ENCODE measurements at regions not wholly inside any gene's neighbourhood (a gene's known extent, or its start where the extent isn't known, plus 50 kb on each side); places are given as distances from the start of the nearest gene placed in this dataset.

GRCh38 chr2:3099145-3099859 lies 278.3 kb downstream of the EIPR1 start:
- no peak for DNase-seq

- no peak for DNase-seq
Observed at GRCh38 chr2:3098231-3098630, 279.4 kb downstream of the EIPR1 start.

GRCh38 chr2:3097804-3098203 lies 279.8 kb downstream of the EIPR1 start:
- DNase-seq = no peak

- DNase-seq = no peak
Observed at GRCh38 chr2:3094999-3095958, 282.3 kb downstream of the EIPR1 start.

GRCh38 chr2:3094318-3094717 lies 283.3 kb downstream of the EIPR1 start:
- DNase-seq = no peak

GRCh38 chr2:3091696-3092095 lies 285.9 kb downstream of the EIPR1 start:
- DNase-seq = no peak

- DNase-seq = no peak
Observed at GRCh38 chr2:3082705-3083104, 294.9 kb downstream of the EIPR1 start.

GRCh38 chr2:3079959-3080948 lies 297.4 kb downstream of the EIPR1 start:
- no peak for DNase-seq

- no peak for DNase-seq
Observed at GRCh38 chr2:3079466-3079865, 298.2 kb downstream of the EIPR1 start.

GRCh38 chr2:3078684-3079083 lies 298.9 kb downstream of the EIPR1 start:
- no peak for DNase-seq

- DNase-seq = no peak
Observed at GRCh38 chr2:3076848-3077642, 300.6 kb downstream of the EIPR1 start.

- DNase-seq = no peak
Observed at GRCh38 chr2:3075991-3076340, 301.7 kb downstream of the EIPR1 start.

- no peak for DNase-seq
Observed at GRCh38 chr2:3075316-3075990, 302.2 kb downstream of the EIPR1 start.

GRCh38 chr2:3073704-3074103 lies 303.9 kb downstream of the EIPR1 start:
- no peak for DNase-seq

GRCh38 chr2:3073041-3073595 lies 304.5 kb downstream of the EIPR1 start:
- no peak for DNase-seq

- no peak for DNase-seq
Observed at GRCh38 chr2:3071685-3072263, 305.8 kb downstream of the EIPR1 start.

- DNase-seq = no peak
Observed at GRCh38 chr2:3066831-3067230, 310.8 kb downstream of the EIPR1 start.

- DNase-seq = no peak
Observed at GRCh38 chr2:3065928-3066327, 311.7 kb downstream of the EIPR1 start.

GRCh38 chr2:3062476-3063260 lies 314.9 kb downstream of the EIPR1 start:
- DNase-seq = no peak

- no peak for DNase-seq
Observed at GRCh38 chr2:3060049-3060448, 317.6 kb downstream of the EIPR1 start.
